ENCODE measurements at regions not wholly inside any gene's neighbourhood (a gene's known extent, or its start where the extent isn't known, plus 50 kb on each side); places are given as distances from the start of the nearest gene placed in this dataset.

DNA sequence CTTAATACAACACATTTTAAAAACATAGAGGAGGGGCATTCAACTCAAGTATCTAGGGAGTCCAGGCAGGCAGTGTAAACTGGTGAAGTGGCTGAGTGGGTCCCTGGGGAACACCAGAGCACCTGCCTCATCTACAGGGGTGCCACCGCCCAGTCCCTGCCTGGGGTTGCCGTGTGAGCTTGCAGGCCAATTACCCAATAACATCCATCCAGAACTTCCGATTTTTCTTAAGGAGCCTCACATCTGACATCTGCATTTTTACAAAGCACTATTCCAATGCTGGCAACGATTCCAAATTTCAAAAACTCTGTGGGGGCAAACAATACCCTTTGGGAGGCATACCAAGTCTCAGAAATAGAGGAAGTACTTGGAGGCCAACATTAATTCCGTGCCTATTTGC is 288.4 kb upstream of the TSHZ2 start:
- Histone ChIP-seq H3K9me3 (no peaks in the 10 kb centered on the region), H3K27me3 (no peaks in the 10 kb centered on the region), H3K36me3 (no peaks in the 10 kb centered on the region), H3K27ac (no peak overlapping the region), H3K4me3 (no peak overlapping the region), H3K4me1 (no peaks in the 10 kb centered on the region)
- DNase-seq (ENCODE audit: low spot score), result no peak
- TF ChIP-seq, protein P1, sequence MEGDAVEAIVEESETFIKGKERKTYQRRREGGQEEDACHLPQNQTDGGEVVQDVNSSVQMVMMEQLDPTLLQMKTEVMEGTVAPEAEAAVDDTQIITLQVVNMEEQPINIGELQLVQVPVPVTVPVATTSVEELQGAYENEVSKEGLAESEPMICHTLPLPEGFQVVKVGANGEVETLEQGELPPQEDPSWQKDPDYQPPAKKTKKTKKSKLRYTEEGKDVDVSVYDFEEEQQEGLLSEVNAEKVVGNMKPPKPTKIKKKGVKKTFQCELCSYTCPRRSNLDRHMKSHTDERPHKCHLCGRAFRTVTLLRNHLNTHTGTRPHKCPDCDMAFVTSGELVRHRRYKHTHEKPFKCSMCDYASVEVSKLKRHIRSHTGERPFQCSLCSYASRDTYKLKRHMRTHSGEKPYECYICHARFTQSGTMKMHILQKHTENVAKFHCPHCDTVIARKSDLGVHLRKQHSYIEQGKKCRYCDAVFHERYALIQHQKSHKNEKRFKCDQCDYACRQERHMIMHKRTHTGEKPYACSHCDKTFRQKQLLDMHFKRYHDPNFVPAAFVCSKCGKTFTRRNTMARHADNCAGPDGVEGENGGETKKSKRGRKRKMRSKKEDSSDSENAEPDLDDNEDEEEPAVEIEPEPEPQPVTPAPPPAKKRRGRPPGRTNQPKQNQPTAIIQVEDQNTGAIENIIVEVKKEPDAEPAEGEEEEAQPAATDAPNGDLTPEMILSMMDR (IDR thresholded peaks at IDR 0.05), result no peak

DNA sequence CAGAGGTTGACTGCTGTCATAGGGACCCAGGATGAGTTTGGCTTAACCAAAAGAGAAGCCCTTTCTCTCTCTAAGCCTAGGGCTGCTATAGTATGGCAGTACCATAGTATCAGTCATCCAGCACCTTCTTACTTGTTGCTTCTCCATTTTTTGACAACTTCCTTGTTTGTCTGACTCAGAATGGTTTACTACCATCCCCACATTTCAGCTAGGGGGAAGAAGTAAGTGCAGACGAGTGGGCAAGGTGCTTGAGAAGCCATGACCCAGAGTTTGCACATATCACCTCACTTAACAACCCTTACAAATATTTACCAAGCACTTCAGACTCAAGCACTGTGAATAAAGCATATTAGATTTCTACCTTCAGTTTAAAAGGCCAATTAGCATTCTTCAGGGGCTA is 289.9 kb upstream of the TSHZ2 start:
- Histone ChIP-seq H3K4me1 (no peaks in the 10 kb centered on the region), H3K9me3 (no peaks in the 10 kb centered on the region), H3K36me3 (no peaks in the 10 kb centered on the region), H3K27me3 (no peaks in the 10 kb centered on the region), H3K4me3 (no peak overlapping the region), H3K27ac (no peak overlapping the region)
- TF ChIP-seq, protein P1 (IDR thresholded peaks at IDR 0.05), result no peak
- DNase-seq (ENCODE audit: low spot score), result no peak

DNA sequence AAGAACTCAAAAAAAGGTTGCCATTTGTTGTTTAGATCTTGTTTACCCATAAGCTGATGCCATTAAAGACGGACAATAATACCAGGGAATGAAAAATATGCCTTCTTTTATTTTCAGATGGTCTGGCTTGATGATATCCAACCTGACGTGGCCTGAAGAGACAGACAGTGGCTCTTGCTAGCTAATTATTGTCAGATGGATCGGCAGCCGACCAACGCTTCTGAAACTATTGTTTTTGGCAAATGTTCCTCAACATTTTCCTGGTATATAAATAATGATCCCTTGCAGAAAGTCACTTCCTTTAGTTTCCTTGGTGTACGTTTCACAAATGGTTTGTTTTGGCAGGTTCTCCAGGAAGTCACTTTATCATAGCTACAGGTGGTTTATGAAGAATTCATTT is 290.9 kb upstream of the TSHZ2 start:
- Histone ChIP-seq H3K4me3 (no peak overlapping the region), H3K27ac (no peak overlapping the region), H3K36me3 (no peaks in the 10 kb centered on the region), H3K9me3 (no peaks in the 10 kb centered on the region), H3K27me3 (no peaks in the 10 kb centered on the region), H3K4me1 (no peaks in the 10 kb centered on the region)
- TF ChIP-seq, protein P1 (IDR thresholded peaks at IDR 0.05), result no peak
- no peak for DNase-seq (ENCODE audit: low spot score)

DNA sequence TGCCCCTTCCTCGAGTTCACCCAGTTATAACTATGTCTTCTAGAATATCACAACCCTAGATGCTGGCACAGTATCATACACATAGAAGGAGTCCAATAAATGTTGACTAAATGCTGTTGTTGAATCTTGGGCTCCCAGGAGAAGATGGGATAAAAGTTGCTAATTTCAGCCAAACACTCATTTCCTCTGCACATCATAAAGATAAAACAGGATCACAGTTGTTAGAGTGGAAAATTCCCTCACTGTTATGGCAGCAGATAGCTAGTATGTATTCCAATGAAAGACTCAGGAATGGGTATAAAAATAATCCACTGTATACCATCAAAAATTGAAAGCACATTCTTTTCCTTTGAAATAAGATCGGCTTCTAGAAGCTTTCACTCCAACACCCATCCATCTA is 294.9 kb upstream of the TSHZ2 start:
- no peak overlapping the region for H3K27ac ChIP-seq
- DNase-seq (ENCODE audit: low spot score), result no peak
- no peaks in the 10 kb centered on the region for H3K36me3 ChIP-seq
- H3K27me3 ChIP-seq, result no peaks in the 10 kb centered on the region
- H3K4me1 ChIP-seq, result no peaks in the 10 kb centered on the region
- H3K9me3 ChIP-seq, result no peaks in the 10 kb centered on the region
- TF ChIP-seq, protein P1 (IDR thresholded peaks at IDR 0.05), result no peak
- no peak overlapping the region for H3K4me3 ChIP-seq

DNA sequence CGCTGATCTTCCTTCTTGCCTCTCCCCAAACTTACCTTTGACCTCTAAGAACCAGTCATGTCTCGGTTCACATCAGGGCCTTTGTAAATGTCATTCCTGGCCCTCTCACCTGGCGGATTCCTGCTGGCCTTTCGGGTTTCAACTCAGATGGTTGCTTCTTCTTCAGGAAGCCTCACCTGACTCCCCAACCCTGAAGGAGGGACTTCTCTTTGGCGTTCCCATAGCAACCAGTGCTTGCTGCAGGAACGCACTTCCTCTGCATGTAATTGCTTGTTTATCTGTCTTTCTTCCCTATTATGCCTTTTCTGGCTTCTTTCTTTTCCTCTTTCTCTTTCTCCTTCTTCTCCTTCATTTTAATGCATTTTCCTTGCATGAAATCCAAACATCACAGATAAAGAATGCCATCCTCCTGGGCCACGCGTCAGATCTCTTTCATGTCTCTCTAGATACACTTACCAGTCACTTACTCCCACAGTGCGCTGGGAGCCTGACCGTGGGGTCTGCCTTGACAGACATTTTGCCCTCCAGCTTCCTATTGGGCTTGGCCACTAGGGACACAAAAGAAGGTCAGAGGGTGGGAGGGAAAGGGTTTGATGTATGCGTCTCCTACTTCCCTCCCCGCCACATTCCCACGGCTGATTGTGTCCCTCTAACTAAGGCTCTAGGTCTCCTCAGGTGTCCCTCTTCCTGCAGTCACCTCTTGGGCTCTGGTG is 295.7 kb upstream of the TSHZ2 start:
- no peaks in the 10 kb centered on the region for H3K4me1 ChIP-seq
- no peaks in the 10 kb centered on the region for H3K36me3 ChIP-seq
- DNase-seq (ENCODE audit: low spot score), result no peak
- H3K27ac ChIP-seq, result no peak overlapping the region
- H3K27me3 ChIP-seq, result no peaks in the 10 kb centered on the region
- no peak overlapping the region for H3K4me3 ChIP-seq
- no peaks in the 10 kb centered on the region for H3K9me3 ChIP-seq
- TF ChIP-seq, protein P1 (IDR thresholded peaks at IDR 0.05), result no peak

DNA sequence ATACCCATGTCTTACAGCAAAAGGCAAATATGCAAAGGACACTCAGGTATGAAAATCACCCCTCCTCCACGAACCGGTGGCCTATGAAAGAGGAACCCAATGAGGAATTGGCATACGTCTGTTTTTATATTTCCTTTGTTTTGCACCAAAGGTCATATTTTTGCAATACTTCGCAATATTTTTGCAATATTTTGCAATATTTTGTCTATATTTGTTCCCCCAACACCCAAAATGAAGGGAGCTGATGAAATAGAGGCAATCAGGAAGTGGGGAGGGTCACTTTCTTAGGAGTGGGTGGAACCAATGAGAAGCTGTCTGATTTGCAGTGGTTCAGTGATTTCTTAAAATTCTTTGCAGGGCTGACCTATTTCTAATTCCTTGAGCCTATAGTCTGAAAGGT is 296.8 kb upstream of the TSHZ2 start:
- no peak overlapping the region for H3K27ac ChIP-seq
- no peaks in the 10 kb centered on the region for H3K4me1 ChIP-seq
- no peaks in the 10 kb centered on the region for H3K9me3 ChIP-seq
- TF ChIP-seq, protein P1 (IDR thresholded peaks at IDR 0.05), result no peak
- no peaks in the 10 kb centered on the region for H3K27me3 ChIP-seq
- no peak for DNase-seq (ENCODE audit: low spot score)
- no peaks in the 10 kb centered on the region for H3K36me3 ChIP-seq
- no peak overlapping the region for H3K4me3 ChIP-seq
